ENCODE measurements at regions not wholly inside any gene's neighbourhood (a gene's known extent, or its start where the extent isn't known, plus 50 kb on each side); places are given as distances from the start of the nearest gene placed in this dataset.
"Not testable (repeated sequence)": the region's sequence is repeated elsewhere in the genome, so short reads cannot be mapped to it uniquely, and the experiment has no call there.

- no peaks in the 10 kb centered on the region for H3K27me3 ChIP-seq (ENCODE audit: control insufficient read depth in 1 of 2, insufficient read depth in 2 of 2, low read length in 2 of 2)
- ATAC-seq (no peak), FAIRE-seq (no peak), DNase-seq (ENCODE audit: low spot score) (no peak)
- H3K4me2 ChIP-seq (ENCODE audit: low read depth, low read length): no peak overlapping the region
- no TSS peak for BruUV-seq (replicated peaks)
- H3K27ac ChIP-seq (ENCODE audit: extremely low read length, insufficient read depth, low read length): no peak overlapping the region
- H3K9me3 ChIP-seq (ENCODE audit: low read length): no peaks in the 10 kb centered on the region
- H3K79me2 ChIP-seq (ENCODE audit: insufficient read depth, low read length): no peaks in the 10 kb centered on the region
- CTCF ChIA-PET (ENCODE audit: low intra/inter-chr PET ratio, low total read pairs): no interaction called here
- POLR2A ChIA-PET: no interaction called here
- WGBS (ENCODE audit: low lambda C conversion rate): 48% methylated on average over 2 of the region's 2 CpGs
- intact Hi-C loops (cut with micrococcal nuclease; ENCODE audit: unreplicated experiment): no loop called here
- H3K4me1 ChIP-seq (ENCODE audit: insufficient read depth, low read length): no peaks in the 10 kb centered on the region
- no peaks in the 10 kb centered on the region for H3K36me3 ChIP-seq (replicated peaks in 1 of 2; ENCODE audit: control insufficient read depth in 1 of 2, insufficient read depth in 2 of 2, low read length in 2 of 2)
- TF ChIP-seq SRY (CRISPR knock-in tag; IDR thresholded peaks at IDR 0.05): no peak
- TF ChIP-seq ZNF768 (CRISPR knock-in tag; IDR thresholded peaks at IDR 0.05): no peak
- TF ChIP-seq HINFP (CRISPR knock-in tag; IDR thresholded peaks at IDR 0.05; ENCODE audit: low read depth): no peak
- TF ChIP-seq MAFG (CRISPR knock-in tag; IDR thresholded peaks at IDR 0.05): no peak
- TF ChIP-seq MLXIP (CRISPR knock-in tag; IDR thresholded peaks at IDR 0.05; ENCODE audit: borderline replicate concordance): no peak
- TF ChIP-seq NCOA1 (CRISPR knock-in tag; IDR thresholded peaks at IDR 0.05): no peak
- no peak for TF ChIP-seq GLI4 (CRISPR knock-in tag; IDR thresholded peaks at IDR 0.05; ENCODE audit: borderline replicate concordance)
- no peak for TF ChIP-seq KAT2B (IDR thresholded peaks at IDR 0.05; ENCODE audit: borderline replicate concordance, low read depth, low read length)
- TF ChIP-seq BRF2 (CRISPR knock-in tag; IDR thresholded peaks at IDR 0.05): no peak
- in situ Hi-C loops (cut with HindIII; ENCODE audit: extremely low pct_ligation_motif_present, low pct_unique_long_range_greater_than_20kb): no loop called here
- no peak overlapping the region for H2AFZ ChIP-seq (ENCODE audit: low read length)
- H3K9ac ChIP-seq (ENCODE audit: insufficient read depth, low read depth, low read length): no peak overlapping the region
- H4K20me1 ChIP-seq (ENCODE audit: insufficient read depth, low read length): no peaks in the 10 kb centered on the region
- H3K4me3 ChIP-seq (replicated peaks in 1 of 3; ENCODE audit: insufficient read depth in 1 of 3, low read depth in 2 of 3, low read length in 3 of 3): no peak overlapping the region
Observed at GRCh38 chr4:93918856-93919255, 90.3 kb downstream of the ATOH1 start.

- WGBS (ENCODE audit: low lambda C conversion rate): 0% methylated on average over 2 of the region's 2 CpGs
- H3K9me3 ChIP-seq (ENCODE audit: low read length); H3K4me1 ChIP-seq (ENCODE audit: insufficient read depth, low read length); H3K9ac ChIP-seq (ENCODE audit: insufficient read depth, low read depth, low read length); H4K20me1 ChIP-seq (ENCODE audit: insufficient read depth, low read length); H3K27ac ChIP-seq (ENCODE audit: extremely low read length, insufficient read depth, low read length); BruUV-seq (replicated peaks); FAIRE-seq; H3K4me3 ChIP-seq (replicated peaks in 1 of 3; ENCODE audit: insufficient read depth in 1 of 3, low read depth in 2 of 3, low read length in 3 of 3); in situ Hi-C loops (cut with HindIII; ENCODE audit: extremely low pct_ligation_motif_present, low pct_unique_long_range_greater_than_20kb); CTCF ChIA-PET (ENCODE audit: low intra/inter-chr PET ratio, low total read pairs); H3K27me3 ChIP-seq (ENCODE audit: control insufficient read depth in 1 of 2, insufficient read depth in 2 of 2, low read length in 2 of 2); intact Hi-C loops (cut with micrococcal nuclease; ENCODE audit: unreplicated experiment); ATAC-seq; POLR2A ChIA-PET; H3K79me2 ChIP-seq (ENCODE audit: insufficient read depth, low read length); H3K36me3 ChIP-seq (replicated peaks in 1 of 2; ENCODE audit: control insufficient read depth in 1 of 2, insufficient read depth in 2 of 2, low read length in 2 of 2); DNase-seq (ENCODE audit: low spot score); H3K4me2 ChIP-seq (ENCODE audit: low read depth, low read length); H2AFZ ChIP-seq (ENCODE audit: low read length): not testable (repeated sequence)
Observed at GRCh38 chr4:93923570-93923969, 95.0 kb downstream of the ATOH1 start.

All from HepG2 (cell line).